ENCODE measurements at regions not wholly inside any gene's neighbourhood (a gene's known extent, or its start where the extent isn't known, plus 50 kb on each side); places are given as distances from the start of the nearest gene placed in this dataset.

- DNase-seq (ENCODE audit: low spot score) (no peak), ATAC-seq (ENCODE audit: low FRiP score) (no peak)
- no peak for TF ChIP-seq CTCF (IDR thresholded peaks at IDR 0.05)
These were observed 272.1 kb upstream of the ALCAM start for GRCh38 chr3:105094588-105094987.

GRCh38 chr3:105096071-105096470 is 270.6 kb upstream of the ALCAM start:
- ATAC-seq (ENCODE audit: low FRiP score) (no peak), DNase-seq (ENCODE audit: low spot score) (no peak)
- TF ChIP-seq CTCF (IDR thresholded peaks at IDR 0.05) = no peak

DNA sequence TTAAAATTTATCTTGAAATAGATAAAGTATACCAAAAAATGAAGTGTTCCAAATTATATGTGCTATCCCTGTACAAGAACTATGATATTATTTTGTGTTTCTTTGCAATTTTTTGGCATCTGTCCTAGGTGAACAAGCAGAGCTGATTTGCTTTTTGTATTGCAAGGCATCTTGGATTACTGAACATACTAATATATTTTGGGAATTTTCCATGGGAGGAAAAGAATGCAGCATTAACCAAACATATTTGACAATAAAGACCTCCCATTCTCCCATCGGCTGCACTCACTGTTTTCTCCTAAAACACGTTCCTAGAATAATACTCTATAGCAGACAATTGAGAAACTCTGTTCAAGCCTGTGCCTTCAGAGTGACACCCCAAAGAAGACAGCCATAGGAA is 265.1 kb upstream of the ALCAM start:
- no peak for DNase-seq (ENCODE audit: low spot score)
- no peak for TF ChIP-seq CTCF (IDR thresholded peaks at IDR 0.05)
- no peak for ATAC-seq (ENCODE audit: low FRiP score)

DNA sequence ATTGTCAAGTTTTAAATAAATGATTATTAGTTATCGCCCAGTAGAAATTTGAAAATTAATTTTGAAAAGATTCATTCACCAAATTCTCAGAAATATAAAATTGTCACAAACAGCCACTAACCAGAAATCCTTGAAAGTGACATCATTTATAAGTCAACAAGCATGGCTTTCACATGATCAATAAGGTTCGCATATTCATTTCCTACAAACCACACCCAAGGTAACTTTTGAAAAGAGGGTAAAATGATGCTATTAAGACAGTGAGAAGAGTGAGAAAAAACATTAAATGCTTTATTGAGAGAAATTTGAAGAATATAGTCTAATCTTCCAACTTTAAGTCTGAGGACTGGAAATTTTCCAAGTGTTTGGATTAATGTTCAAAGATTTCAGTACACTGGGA is 263.6 kb upstream of the ALCAM start:
- TF ChIP-seq CTCF (IDR thresholded peaks at IDR 0.05) = no peak
- DNase-seq (ENCODE audit: low spot score) (no peak), ATAC-seq (ENCODE audit: low FRiP score) (no peak)

DNA sequence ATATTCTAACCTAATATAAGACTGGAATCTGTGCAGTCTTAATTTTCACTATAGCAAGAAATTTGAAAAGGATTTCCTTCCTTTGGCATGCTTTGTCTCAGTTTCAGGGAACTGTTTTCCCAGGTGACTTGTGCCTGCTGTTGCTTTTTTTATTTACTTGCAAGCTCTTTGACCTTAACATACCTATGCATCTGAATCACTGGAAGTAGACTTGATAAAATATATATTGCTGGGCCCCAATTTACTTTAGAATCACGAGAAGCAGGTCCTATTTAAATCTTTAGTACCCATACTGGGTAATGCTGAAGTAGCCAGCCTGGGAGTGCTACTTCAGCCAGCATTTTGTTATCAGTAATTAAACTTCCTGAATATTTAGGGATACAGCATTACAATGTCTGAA is 257.9 kb upstream of the ALCAM start:
- no peak for ATAC-seq (ENCODE audit: low FRiP score)
- DNase-seq (ENCODE audit: low spot score) = no peak
- TF ChIP-seq CTCF (IDR thresholded peaks at IDR 0.05) = no peak

DNA sequence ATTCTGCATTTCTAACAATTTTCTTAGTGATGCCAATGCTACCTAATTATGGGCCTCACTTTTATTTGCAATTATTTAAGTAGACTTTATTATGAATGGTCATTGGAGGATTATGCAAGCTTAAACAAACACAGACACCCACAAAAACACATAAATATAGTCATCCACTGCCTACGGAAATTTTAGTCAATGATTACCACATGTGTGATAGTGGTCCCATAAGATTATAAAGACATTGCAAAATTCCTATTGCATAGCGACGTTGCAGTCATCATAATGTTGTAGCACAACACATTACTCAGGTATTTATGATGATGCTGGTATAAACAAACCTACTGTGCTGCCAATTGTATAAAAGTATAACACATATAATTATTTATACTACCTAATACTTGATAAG is 247.8 kb upstream of the ALCAM start:
- no peak for TF ChIP-seq CTCF (IDR thresholded peaks at IDR 0.05)
- DNase-seq (ENCODE audit: low spot score) (no peak), ATAC-seq (ENCODE audit: low FRiP score) (no peak)

DNA sequence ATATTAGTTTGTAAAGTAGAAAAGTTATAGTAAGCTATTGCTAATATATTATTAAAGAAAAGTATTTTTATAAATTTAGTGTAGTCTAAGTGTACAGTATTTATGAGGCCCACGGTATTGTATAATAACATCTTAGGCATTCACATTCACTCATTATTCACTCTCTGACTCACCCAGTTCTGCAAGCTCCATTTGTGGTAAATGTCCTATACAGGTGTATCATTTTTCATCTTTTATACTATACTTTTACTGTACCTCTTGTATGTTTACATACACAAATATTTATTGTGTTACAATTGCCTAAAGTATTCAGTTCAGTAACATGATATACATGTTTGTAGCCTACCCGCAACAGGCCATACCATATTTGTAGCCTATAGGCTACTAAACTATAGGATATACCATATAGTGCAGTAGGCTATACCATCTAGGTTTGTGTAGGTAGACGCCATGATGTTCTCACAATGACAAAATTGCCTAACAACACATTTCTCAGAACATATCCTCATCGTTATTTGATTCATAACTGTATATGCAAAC is 246.8 kb upstream of the ALCAM start:
- DNase-seq (ENCODE audit: low spot score) (no peak), ATAC-seq (ENCODE audit: low FRiP score) (no peak)
- no peak for TF ChIP-seq CTCF (IDR thresholded peaks at IDR 0.05)
